ENCODE measurements at regions not wholly inside any gene's neighbourhood (a gene's known extent, or its start where the extent isn't known, plus 50 kb on each side); places are given as distances from the start of the nearest gene placed in this dataset.

GRCh38 chr17:5898406-5898805, 171.8 kb upstream of the WSCD1 start:
- TF ChIP-seq CTCF (conservative IDR thresholded peaks at IDR 0.05 in 1 of 2, IDR thresholded peaks at IDR 0.05 in 1 of 2; ENCODE audit: extremely low read depth in 1 of 2, insufficient read depth in 1 of 2, low read depth in 1 of 2, low read length in 2 of 2) (no peak), EZH2 (IDR thresholded peaks at IDR 0.05; ENCODE audit: borderline replicate concordance, low read length) (no peak)
